ENCODE measurements at regions not wholly inside any gene's neighbourhood (a gene's known extent, or its start where the extent isn't known, plus 50 kb on each side); places are given as distances from the start of the nearest gene placed in this dataset.

DNA sequence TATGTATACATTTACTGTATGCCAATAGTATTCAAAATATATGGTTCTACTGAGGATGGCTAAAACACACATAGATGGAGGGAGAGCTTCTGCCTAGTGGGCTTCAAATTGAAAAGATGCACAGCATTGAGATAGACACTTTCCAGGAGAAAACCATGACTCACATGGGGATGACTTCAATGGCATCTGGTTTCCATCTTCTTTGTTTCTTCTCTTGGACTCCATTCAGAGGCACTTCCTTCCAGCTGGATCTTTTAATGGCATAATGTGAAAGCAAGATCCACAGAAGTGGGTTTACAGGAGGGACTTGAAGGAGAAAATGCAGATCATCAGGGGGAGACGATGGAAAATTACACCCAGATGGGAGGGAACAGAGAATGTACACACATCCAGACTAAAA, 84.9 kb downstream of the ZNF365 start:
- BruUV-seq (replicated peaks), result no TSS peak
- Histone ChIP-seq H3K4me3 (replicated peaks in 1 of 3; ENCODE audit: insufficient read depth in 1 of 3, low read depth in 1 of 3, low read length in 3 of 3) (no peak overlapping the region), H3K36me3 (ENCODE audit: control insufficient read depth in 2 of 2, extremely low read depth in 1 of 2, insufficient read depth in 2 of 2, low read length in 2 of 2) (no peaks in the 10 kb centered on the region), H3K9ac (replicated peaks; ENCODE audit: extremely low read depth, insufficient read depth, low read length) (no peak overlapping the region), H3K27ac (ENCODE audit: insufficient read depth, low read depth, low read length) (no peak overlapping the region), H2AFZ (ENCODE audit: low read depth, low read length) (no peak overlapping the region), H3K9me1 (replicated peaks; ENCODE audit: control insufficient read depth, extremely low read depth, insufficient read depth, low read length) (no peaks in the 10 kb centered on the region), H3K9me3 (replicated peaks; ENCODE audit: control insufficient read depth, insufficient read depth, low read length) (no peaks in the 10 kb centered on the region), H3K27me3 (ENCODE audit: control insufficient read depth in 2 of 2, insufficient read depth in 2 of 2, low read length in 2 of 2) (no peaks in the 10 kb centered on the region), H3K79me2 (ENCODE audit: control insufficient read depth, insufficient read depth, low read length) (no peaks in the 10 kb centered on the region), H3K4me1 (ENCODE audit: control insufficient read depth, extremely low read depth, insufficient read depth, low read length) (no peaks in the 10 kb centered on the region), H4K20me1 (replicated peaks; ENCODE audit: control insufficient read depth, extremely low read depth, insufficient read depth, low read length) (no peaks in the 10 kb centered on the region), H3K4me2 (ENCODE audit: insufficient read depth, low read length) (no peak overlapping the region)
- ChIA-PET POLR2A (no interaction called here), CTCF (interaction anchor here (1.1 kb wide), 2 partner anchors 10 to 12 kb away, joined by 3 read pairs; no protein-coding TSS in a partner anchor)
- no peak for TF ChIP-seq JUN (IDR thresholded peaks at IDR 0.05; ENCODE audit: borderline replicate concordance, insufficient read depth, insufficient read length, low read depth)
- no peak for TF ChIP-seq CTCF (IDR thresholded peaks at IDR 0.05; ENCODE audit: extremely low read depth in 1 of 2, insufficient read depth in 1 of 2, low read depth in 1 of 2, low read length in 2 of 2)
- no peak for TF ChIP-seq POLR2A (IDR thresholded peaks at IDR 0.05; ENCODE audit: low read depth, low read length)
- no peak for TF ChIP-seq MYC (IDR thresholded peaks at IDR 0.05; ENCODE audit: low read depth, low read length)
- TF ChIP-seq EZH2 (IDR thresholded peaks at IDR 0.05; ENCODE audit: borderline replicate concordance, low read depth, low read length, severe bottlenecking), result no peak
- dilution Hi-C loops (cut with MboI; ENCODE audit: extremely low pct_ligation_motif_present, low sequenced_read_pairs) (no loop called here), intact Hi-C loops (cut with micrococcal nuclease) (no loop called here)
- FAIRE-seq (no peak), DNase-seq (ENCODE audit: low read depth, low spot score) (no peak)

GRCh38 chr10:62459500-62459899, 85.3 kb downstream of the ZNF365 start:
- H2AFZ ChIP-seq (ENCODE audit: low read depth, low read length), result no peak overlapping the region
- H3K4me3 ChIP-seq (replicated peaks in 1 of 3; ENCODE audit: insufficient read depth in 1 of 3, low read depth in 1 of 3, low read length in 3 of 3), result no peak overlapping the region
- BruUV-seq (replicated peaks), result no TSS peak
- no peak overlapping the region for H3K27ac ChIP-seq (ENCODE audit: insufficient read depth, low read depth, low read length)
- dilution Hi-C loops (cut with MboI; ENCODE audit: extremely low pct_ligation_motif_present, low sequenced_read_pairs) (no loop called here), intact Hi-C loops (cut with micrococcal nuclease) (no loop called here)
- no peaks in the 10 kb centered on the region for H3K79me2 ChIP-seq (ENCODE audit: control insufficient read depth, insufficient read depth, low read length)
- H3K4me2 ChIP-seq (ENCODE audit: insufficient read depth, low read length), result no peak overlapping the region
- CTCF ChIA-PET, result interaction anchor here (1.1 kb wide), 1 partner anchor 12 kb away, joined by 3 read pairs; no protein-coding TSS in a partner anchor
- TF ChIP-seq JUN (IDR thresholded peaks at IDR 0.05; ENCODE audit: borderline replicate concordance, insufficient read depth, insufficient read length, low read depth) (no peak), GATA2 (IDR thresholded peaks at IDR 0.05; ENCODE audit: insufficient read depth, insufficient read length, low read depth, low read length) (no peak), EZH2 (IDR thresholded peaks at IDR 0.05; ENCODE audit: borderline replicate concordance, low read depth, low read length, severe bottlenecking) (no peak), MAX (IDR thresholded peaks at IDR 0.05; ENCODE audit: insufficient read depth, insufficient read length) (no peak), CTCF (IDR thresholded peaks at IDR 0.05; ENCODE audit: extremely low read depth in 1 of 2, insufficient read depth in 1 of 2, low read depth in 1 of 2, low read length in 2 of 2) (no peak), MYC (IDR thresholded peaks at IDR 0.05; ENCODE audit: low read depth, low read length) (no peak), FOS (IDR thresholded peaks at IDR 0.05; ENCODE audit: borderline replicate concordance, insufficient read depth, low read length) (no peak), POLR2A (IDR thresholded peaks at IDR 0.05; ENCODE audit: low read depth, low read length) (no peak), POLR2AphosphoS5 (IDR thresholded peaks at IDR 0.05; ENCODE audit: insufficient read depth, low read depth, low read length) (no peak)
- no peaks in the 10 kb centered on the region for H4K20me1 ChIP-seq (replicated peaks; ENCODE audit: control insufficient read depth, extremely low read depth, insufficient read depth, low read length)
- no peaks in the 10 kb centered on the region for H3K36me3 ChIP-seq (ENCODE audit: control insufficient read depth in 2 of 2, extremely low read depth in 1 of 2, insufficient read depth in 2 of 2, low read length in 2 of 2)
- POLR2A ChIA-PET, result no interaction called here
- no peaks in the 10 kb centered on the region for H3K27me3 ChIP-seq (ENCODE audit: control insufficient read depth in 2 of 2, insufficient read depth in 2 of 2, low read length in 2 of 2)
- H3K9ac ChIP-seq (replicated peaks; ENCODE audit: extremely low read depth, insufficient read depth, low read length), result no peak overlapping the region
- no peak for DNase-seq (ENCODE audit: low read depth, low spot score)
- no peaks in the 10 kb centered on the region for H3K9me1 ChIP-seq (replicated peaks; ENCODE audit: control insufficient read depth, extremely low read depth, insufficient read depth, low read length)
- no peaks in the 10 kb centered on the region for H3K4me1 ChIP-seq (ENCODE audit: control insufficient read depth, extremely low read depth, insufficient read depth, low read length)
- FAIRE-seq, result no peak
- H3K9me3 ChIP-seq (replicated peaks; ENCODE audit: control insufficient read depth, insufficient read depth, low read length), result no peaks in the 10 kb centered on the region
